Stimulated activated naive B cell treated with anti-CD40 and anti-IgM and Interleukin-4, amounts not matched to agents 10 μg/mL and 1 μg/mL and 100 μg/mL, for 72 hours (primary cell): ENCODE measurements at regions not wholly inside any gene's neighbourhood (a gene's known extent, or its start where the extent isn't known, plus 50 kb on each side); places are given as distances from the start of the nearest gene placed in this dataset.
"Not testable (repeated sequence)": the region's sequence is repeated elsewhere in the genome, so short reads cannot be mapped to it uniquely, and the experiment has no call there.

Experiments used
- ATAC-seq, 2 donors: fragments of 150-1000 bp; cut with Tn5 transposase; replicated peaks; 2 replicates each; pipeline ENCODE4 v1.10.0; 2021; ENCODE audit warnings: moderate library complexity in 1 of 2
- DNase-seq: peaks from one replicate; pipeline ENCODE4 v3.0.0; 2021
- H3K27ac Mint-ChIP-seq: one replicate; pipeline ENCODE4 v1.8.0; 2022; ENCODE audit warnings: mild to moderate bottlenecking, mixed read lengths
- H3K27me3 Mint-ChIP-seq, 2 donors: one replicate each; pipeline ENCODE4 v1.8.0; 2022; ENCODE audit warnings: mixed read lengths in 2 of 2
- H3K36me3 Mint-ChIP-seq, 2 donors: one replicate each; pipeline ENCODE4 v1.8.0; 2022; ENCODE audit warnings: mixed read lengths in 2 of 2, mild to moderate bottlenecking in 1 of 2
- H3K4me1 Mint-ChIP-seq, 2 donors: one replicate each; pipeline ENCODE4 v1.8.0; 2022; ENCODE audit warnings: mixed read lengths in 2 of 2, mild to moderate bottlenecking in 1 of 2
- H3K4me3 Mint-ChIP-seq, 2 donors: one replicate each; pipeline ENCODE4 v1.8.0; 2022; ENCODE audit warnings: mild to moderate bottlenecking in 2 of 2, mixed read lengths in 2 of 2, moderate library complexity in 1 of 2
- H3K9me3 Mint-ChIP-seq, 2 donors: one replicate each; pipeline ENCODE4 v1.8.0; 2022; ENCODE audit warnings: mixed read lengths in 2 of 2, mild to moderate bottlenecking in 1 of 2

DNA sequence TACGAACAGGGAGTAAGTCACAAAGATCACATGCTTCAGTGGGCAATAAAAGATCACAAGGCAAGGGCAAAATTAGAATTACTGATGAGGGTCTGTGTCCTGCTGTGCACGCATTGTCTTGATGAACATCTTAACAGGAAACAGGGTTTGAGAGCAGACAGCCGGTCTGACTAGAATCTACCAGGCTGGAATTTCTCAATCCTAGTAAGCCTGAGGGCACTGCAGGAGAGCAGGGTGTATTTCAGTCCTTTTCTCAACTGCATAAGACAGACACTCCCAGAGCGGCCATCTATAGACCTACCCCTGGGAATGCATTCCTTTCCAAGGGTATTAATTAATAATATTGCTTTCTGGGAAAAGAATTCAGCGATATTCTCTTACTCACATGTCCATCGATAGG lies 800.0 kb downstream of the AACS start:
- H3K27me3 Mint-ChIP-seq, H3K4me1 Mint-ChIP-seq, ATAC-seq, H3K4me3 Mint-ChIP-seq, DNase-seq, H3K27ac Mint-ChIP-seq, H3K36me3 Mint-ChIP-seq: not testable (repeated sequence)
- H3K9me3 Mint-ChIP-seq, result peaks cover 9 to 10% of the 10 kb centered on the region in 2 donors

DNA sequence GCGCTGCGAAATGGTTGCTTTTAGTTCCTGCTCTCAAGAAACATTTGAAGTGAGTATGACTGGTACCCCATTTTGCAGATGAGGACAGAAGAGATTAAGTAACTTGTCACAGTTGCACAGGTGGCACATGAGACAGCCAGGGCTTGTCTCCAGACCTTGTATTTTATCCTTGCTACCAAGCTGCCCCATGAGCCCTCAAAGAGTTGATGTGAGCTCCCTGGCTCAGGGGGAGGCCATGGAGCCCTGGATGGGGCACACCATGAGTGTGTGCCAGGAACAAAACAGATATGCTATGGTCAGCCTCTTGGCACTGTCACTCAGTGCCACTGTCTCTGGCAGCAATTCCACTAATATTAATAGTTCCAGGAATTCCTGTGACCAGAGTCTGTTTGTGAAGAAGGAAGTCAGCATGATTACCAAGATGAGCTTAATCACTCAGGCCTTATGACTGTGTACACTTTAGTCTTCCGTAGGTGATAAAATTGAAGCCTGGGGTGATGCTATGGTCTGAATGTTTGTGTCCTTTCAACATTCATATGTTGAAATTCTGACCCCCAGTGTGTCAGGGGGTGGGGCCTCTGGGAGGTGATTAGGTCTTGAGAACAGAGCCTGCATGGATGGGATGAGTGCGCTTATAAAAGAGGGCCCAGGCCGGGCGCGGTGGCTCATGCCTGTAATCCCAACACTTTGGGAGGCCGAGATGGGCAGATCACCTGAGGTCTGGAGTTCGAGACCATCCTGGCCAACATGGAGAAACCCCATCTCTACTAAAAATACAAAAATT lies 806.8 kb downstream of the AACS start:
- no peak overlapping the region for H3K27ac Mint-ChIP-seq
- ATAC-seq, result no peak
- H3K27me3 Mint-ChIP-seq, result no peaks in the 10 kb centered on the region
- peaks cover 0 to 8% of the 10 kb centered on the region in 2 donors for H3K9me3 Mint-ChIP-seq
- H3K4me3 Mint-ChIP-seq, result no peak overlapping the region
- H3K36me3 Mint-ChIP-seq, result no peaks in the 10 kb centered on the region
- DNase-seq, result no peak
- no peaks in the 10 kb centered on the region for H3K4me1 Mint-ChIP-seq

DNA sequence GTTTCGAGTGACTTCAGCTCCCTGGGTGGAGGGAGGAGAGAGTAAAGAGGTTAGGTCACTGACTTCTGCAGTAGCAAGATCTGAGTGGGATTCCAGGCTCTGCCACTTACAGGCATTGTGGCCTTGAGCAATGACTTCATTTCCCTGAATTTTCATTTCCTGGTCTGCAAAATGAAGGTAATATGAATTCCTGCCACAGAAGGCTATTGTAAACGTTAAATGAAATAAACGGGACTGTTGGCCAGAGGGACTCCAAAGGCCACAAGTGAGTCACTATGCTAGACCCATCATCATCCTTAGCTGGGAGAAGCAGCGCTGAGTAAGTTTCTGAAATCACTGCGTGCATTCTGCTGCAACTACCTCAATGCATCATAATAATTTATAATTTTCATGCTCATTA lies 807.8 kb downstream of the AACS start:
- no peak overlapping the region for H3K27ac Mint-ChIP-seq
- no peak for ATAC-seq
- peaks cover 0 to 5% of the 10 kb centered on the region in 2 donors for H3K9me3 Mint-ChIP-seq
- no peaks in the 10 kb centered on the region for H3K4me1 Mint-ChIP-seq
- no peak overlapping the region for H3K4me3 Mint-ChIP-seq
- H3K36me3 Mint-ChIP-seq, result no peaks in the 10 kb centered on the region
- no peaks in the 10 kb centered on the region for H3K27me3 Mint-ChIP-seq
- no peak for DNase-seq

DNA sequence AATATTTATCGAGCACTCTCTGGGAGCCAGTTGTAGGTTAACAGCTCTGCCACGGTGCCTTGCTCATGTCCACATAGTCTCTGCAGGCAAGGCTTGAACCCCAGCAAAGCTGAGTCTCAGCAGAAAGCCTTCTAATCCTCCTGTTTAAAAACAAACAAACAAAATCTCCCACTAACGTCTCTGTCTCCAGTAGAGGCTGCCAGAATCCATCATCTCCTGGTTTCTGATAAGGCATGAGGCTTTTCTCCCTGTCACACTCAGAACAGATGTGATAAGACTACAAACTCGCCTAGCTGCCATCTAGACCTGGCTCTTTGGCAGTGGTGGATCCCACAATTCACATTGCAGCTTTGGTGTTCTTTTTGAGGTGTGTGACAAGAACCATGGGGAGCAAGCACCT lies 813.2 kb downstream of the AACS start:
- Mint-ChIP-seq H3K9me3 (peaks cover 0 to 2% of the 10 kb centered on the region in 2 donors), H3K4me1 (no peaks in the 10 kb centered on the region), H3K4me3 (no peak overlapping the region), H3K36me3 (no peaks in the 10 kb centered on the region), H3K27ac (no peak overlapping the region), H3K27me3 (no peaks in the 10 kb centered on the region)
- DNase-seq (no peak), ATAC-seq (no peak)

DNA sequence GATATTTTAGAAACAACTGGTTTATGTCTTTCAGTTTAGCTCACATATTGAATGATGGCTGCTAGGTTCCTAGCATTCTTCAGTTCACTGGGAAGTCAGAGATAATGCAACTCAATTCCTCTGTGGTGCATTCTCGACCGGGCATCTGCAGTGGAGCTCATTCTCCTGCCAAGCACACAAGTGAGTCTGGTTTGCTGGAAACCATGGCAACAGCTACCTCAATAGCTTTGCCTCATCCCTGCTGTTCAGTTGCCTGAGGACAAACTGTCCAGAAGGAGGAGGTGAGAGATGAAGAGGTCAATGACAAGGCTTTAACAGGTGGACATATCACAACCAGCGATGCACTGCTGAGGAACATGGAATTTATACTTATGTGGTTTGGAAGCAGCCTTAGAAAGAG lies 816.9 kb downstream of the AACS start:
- Mint-ChIP-seq H3K36me3 (no peaks in the 10 kb centered on the region), H3K4me3 (no peak overlapping the region), H3K27ac (no peak overlapping the region), H3K9me3 (peaks cover 5 to 9% of the 10 kb centered on the region in 2 donors), H3K27me3 (no peaks in the 10 kb centered on the region), H3K4me1 (no peaks in the 10 kb centered on the region)
- DNase-seq (no peak), ATAC-seq (no peak)

DNA sequence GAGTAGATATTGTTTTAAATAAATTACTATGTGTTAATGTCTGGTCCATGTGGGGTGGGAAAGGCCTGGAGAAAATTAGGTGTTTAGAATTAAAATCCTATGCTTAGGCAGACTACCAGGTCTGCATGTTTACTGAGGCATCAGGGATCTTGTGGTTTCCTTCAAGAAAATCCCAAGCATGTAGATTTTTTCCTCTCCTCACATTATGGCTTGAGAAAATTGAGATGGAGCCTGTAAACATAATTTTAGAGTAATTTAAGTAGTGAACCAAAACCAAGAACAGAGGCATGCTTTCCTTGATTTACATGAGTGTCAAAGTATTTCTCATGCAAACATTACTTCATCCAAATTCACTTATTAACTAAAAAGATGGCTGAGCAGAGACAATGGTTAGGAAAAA lies 823.7 kb downstream of the AACS start:
- H3K27me3 Mint-ChIP-seq, result peaks cover 0 to 5% of the 10 kb centered on the region in 2 donors
- no peak for ATAC-seq
- no peaks in the 10 kb centered on the region for H3K36me3 Mint-ChIP-seq
- H3K27ac Mint-ChIP-seq, result no peak overlapping the region
- H3K4me1 Mint-ChIP-seq, result no peaks in the 10 kb centered on the region
- H3K9me3 Mint-ChIP-seq, result peaks cover 7 to 12% of the 10 kb centered on the region in 2 donors
- H3K4me3 Mint-ChIP-seq, result no peak overlapping the region
- no peak for DNase-seq

DNA sequence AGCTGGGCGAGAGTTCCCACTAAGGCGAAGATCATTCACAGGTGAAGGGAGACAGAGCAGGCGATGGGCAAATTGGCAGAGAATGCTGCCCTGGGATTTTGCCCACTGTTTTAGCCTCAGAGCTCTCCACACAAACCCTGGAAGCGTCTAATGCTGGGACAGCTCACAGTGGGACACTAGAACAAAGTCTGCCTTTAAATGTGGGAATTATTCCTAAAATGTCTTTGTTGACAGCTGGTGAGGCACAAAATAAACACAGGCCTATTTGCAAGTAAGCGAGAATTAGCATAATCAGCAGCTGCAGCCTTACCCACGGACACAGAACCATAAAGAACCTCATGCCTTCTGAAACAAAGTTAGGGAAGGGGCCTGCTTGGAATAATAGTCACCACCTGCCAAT lies 824.5 kb downstream of the AACS start:
- no peak for ATAC-seq
- Mint-ChIP-seq H3K9me3 (peaks cover 4 to 7% of the 10 kb centered on the region in 2 donors), H3K27ac (no peak overlapping the region), H3K27me3 (peaks cover 0 to 5% of the 10 kb centered on the region in 2 donors), H3K4me3 (no peak overlapping the region), H3K4me1 (no peaks in the 10 kb centered on the region), H3K36me3 (no peaks in the 10 kb centered on the region)
- no peak for DNase-seq

DNA sequence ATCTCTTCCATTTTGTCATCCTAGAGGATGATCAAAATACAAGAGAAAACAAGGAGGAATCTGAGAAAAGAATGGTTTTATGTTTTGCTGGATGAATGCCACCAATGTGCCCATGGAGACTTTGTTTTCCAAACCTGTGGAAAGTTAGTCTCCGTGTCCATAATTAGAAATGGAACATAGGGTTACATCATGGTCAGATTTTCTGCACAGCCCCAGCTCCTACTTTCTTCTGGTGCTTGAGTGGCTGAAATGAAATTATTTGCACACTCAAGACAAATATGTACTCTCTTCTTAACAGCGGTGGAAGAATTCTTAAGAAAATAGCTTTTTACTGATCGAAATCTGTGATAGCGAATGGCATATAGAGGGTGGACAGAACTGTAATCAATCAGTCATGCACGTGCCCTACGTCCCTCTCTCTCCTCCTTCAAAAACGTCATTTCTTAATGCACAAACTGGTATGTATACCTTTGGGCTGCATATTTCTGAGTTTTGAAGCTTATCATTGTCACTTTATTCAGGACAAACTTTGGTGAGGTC lies 825.2 kb downstream of the AACS start:
- ATAC-seq (no peak), DNase-seq (no peak)
- Mint-ChIP-seq H3K4me3 (no peak overlapping the region), H3K4me1 (no peaks in the 10 kb centered on the region), H3K36me3 (no peaks in the 10 kb centered on the region), H3K27ac (no peak overlapping the region), H3K27me3 (peaks cover 0 to 5% of the 10 kb centered on the region in 2 donors), H3K9me3 (peaks cover 2 to 3% of the 10 kb centered on the region in 2 donors)

DNA sequence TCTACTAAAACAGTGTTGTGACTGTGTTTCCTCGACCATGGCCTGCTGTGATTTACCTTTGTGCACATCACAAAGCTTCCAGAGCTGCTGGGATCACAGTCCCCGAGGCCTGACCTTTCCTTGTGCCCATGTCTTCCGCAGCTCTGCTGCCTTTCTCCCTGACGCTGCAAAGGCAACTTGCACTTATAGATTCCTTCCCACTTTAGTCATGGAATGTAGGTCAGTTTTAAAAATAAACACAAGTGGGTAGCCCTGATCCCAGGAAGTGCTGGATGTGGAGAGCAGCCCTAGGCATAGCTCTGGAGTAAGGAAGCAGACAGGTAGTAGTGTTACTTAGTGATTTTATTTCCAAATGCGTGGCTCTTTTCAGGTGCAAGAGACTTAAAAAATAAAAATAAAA lies 825.7 kb downstream of the AACS start:
- H3K36me3 Mint-ChIP-seq, result no peaks in the 10 kb centered on the region
- H3K27me3 Mint-ChIP-seq, result peaks cover 0 to 5% of the 10 kb centered on the region in 2 donors
- ATAC-seq (no peak), DNase-seq (no peak)
- no peaks in the 10 kb centered on the region for H3K4me1 Mint-ChIP-seq
- no peak overlapping the region for H3K27ac Mint-ChIP-seq
- H3K4me3 Mint-ChIP-seq, result no peak overlapping the region
- peaks cover 2 to 3% of the 10 kb centered on the region in 2 donors for H3K9me3 Mint-ChIP-seq

DNA sequence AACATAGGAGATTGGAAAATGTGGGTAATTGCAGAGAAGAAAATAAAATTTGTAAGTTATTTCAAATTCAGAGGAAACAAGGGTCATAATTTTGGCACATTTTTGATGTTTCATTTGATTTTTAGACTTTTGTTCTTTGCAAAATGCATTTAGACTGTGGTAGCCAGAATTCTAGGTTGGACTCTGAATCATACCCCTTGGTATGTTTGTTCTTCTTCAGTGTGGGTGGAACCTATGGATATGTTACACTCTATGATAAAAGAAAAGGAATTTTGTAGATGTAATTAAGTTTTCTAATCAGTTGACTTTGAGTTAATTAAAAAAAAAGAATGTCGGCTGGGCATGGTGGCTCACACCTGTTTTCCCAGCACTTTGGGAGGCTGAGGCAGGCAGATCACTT lies 827.0 kb downstream of the AACS start:
- Mint-ChIP-seq H3K4me3 (no peak overlapping the region), H3K4me1 (no peaks in the 10 kb centered on the region), H3K27ac (no peak overlapping the region), H3K36me3 (no peaks in the 10 kb centered on the region), H3K27me3 (peaks cover 0 to 5% of the 10 kb centered on the region in 2 donors), H3K9me3 (peaks cover 3% of the 10 kb centered on the region in 2 donors)
- ATAC-seq (no peak), DNase-seq (no peak)

DNA sequence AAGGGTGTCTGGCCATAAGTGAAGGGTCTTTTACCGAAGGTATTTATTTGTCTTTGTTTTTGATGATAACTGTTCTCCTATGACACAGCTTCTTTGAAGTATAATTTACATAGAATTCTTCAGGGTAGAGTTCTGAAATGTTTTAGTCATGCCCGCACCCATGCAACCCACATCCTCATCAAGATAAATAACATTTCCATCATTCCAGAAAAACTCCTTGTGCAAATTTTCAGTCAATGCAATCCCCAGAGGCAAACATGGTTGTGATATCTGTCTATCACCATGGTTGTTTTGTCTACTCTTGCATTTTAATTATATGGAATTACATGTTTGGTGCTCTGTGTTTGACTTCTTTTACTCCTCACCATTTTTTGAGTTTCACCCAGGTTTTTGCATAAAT lies 837.8 kb downstream of the AACS start:
- Mint-ChIP-seq H3K4me1 (no peaks in the 10 kb centered on the region), H3K9me3 (peaks cover 2 to 6% of the 10 kb centered on the region in 2 donors), H3K27me3 (no peaks in the 10 kb centered on the region), H3K4me3 (no peak overlapping the region), H3K36me3 (no peaks in the 10 kb centered on the region), H3K27ac (no peak overlapping the region)
- DNase-seq (no peak), ATAC-seq (no peak)

DNA sequence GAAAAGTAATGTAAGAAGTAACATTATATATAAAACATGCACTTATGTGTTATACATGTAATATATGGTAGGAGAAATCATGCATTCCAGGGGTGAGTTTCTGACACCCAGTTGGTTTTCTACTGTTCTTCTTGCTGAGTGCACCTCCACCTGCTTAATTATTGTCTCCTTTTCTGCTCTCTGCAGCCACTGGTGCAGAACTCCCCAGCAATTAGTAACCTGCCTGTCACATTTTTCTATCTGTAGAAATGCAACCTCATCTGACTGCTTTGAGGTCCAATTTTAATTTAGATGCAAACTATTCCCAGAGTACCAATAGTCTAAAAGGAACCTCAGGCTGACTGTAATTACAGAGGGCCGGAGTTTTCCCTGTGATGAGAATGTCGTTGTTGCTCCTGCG lies 842.1 kb downstream of the AACS start:
- Mint-ChIP-seq H3K36me3 (no peaks in the 10 kb centered on the region), H3K27ac (no peak overlapping the region), H3K4me3 (no peak overlapping the region), H3K9me3 (peaks cover 4% of the 10 kb centered on the region in 2 donors), H3K27me3 (no peaks in the 10 kb centered on the region), H3K4me1 (no peaks in the 10 kb centered on the region)
- no peak for ATAC-seq
- no peak for DNase-seq

DNA sequence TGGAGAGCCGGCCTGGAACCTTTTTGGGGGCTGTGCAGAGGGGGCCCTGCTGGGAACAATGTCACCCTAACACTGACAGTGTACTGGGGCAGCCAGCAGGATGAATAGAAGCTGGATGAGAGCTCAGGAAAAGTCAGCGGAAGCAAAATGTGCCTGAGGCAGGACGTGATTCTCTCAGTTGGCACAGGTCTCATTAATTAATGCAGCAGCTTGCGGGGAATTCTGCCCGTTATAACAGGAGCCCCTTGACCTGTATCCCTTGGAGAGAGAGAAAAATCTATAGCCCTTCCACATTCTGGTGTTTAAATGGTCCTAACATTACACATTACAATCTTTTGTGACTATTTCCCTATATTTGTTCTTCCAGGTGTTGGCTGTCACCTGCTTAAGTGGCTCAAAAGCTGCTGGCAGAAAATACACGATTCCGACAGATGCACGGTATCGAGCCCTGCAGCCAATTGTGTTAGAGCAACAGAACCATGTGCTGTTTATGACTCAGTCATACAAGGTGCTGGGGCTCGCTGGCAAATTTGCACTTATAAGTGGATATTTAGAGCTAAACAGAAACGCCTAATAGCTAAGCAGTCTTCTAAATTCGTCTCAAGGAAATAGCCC lies 854.7 kb downstream of the AACS start:
- H3K27ac Mint-ChIP-seq, result no peak overlapping the region

DNA sequence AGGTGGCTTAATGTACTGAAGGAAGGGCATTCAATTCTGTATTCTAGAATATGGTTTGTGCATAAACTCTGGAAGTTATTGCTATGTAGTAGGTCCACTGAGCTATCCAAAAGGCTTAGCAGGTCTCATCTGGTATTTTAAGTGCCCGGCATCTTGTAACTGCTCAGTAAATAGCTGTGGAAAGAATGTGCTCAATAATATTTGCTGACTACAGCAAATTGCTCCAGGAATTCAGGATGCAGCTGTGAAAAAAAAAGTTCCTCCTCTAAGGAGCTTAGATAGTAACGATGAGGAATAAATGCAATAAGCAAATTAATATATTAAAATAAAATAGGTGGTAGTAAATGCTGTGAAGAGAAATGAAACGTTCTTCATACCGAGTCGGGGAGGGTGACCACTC lies 857.1 kb downstream of the AACS start:
- H3K9me3 Mint-ChIP-seq, result peaks cover 3 to 8% of the 10 kb centered on the region in 2 donors
- peaks cover 0 to 3% of the 10 kb centered on the region in 2 donors for H3K36me3 Mint-ChIP-seq
- no peaks in the 10 kb centered on the region for H3K27me3 Mint-ChIP-seq
- no peak for DNase-seq
- no peaks in the 10 kb centered on the region for H3K4me1 Mint-ChIP-seq
- no peak overlapping the region for H3K27ac Mint-ChIP-seq
- ATAC-seq, result no peak
- no peak overlapping the region for H3K4me3 Mint-ChIP-seq

More for the DNA sequence above, 854.7 kb downstream of the AACS start:
- H3K36me3 Mint-ChIP-seq, result peaks cover 0 to 2% of the 10 kb centered on the region in 2 donors
- peaks cover 3 to 6% of the 10 kb centered on the region in 2 donors for H3K9me3 Mint-ChIP-seq
- H3K4me3 Mint-ChIP-seq, result no peak overlapping the region
- DNase-seq (no peak), ATAC-seq (no peak)
- no peaks in the 10 kb centered on the region for H3K4me1 Mint-ChIP-seq
- H3K27me3 Mint-ChIP-seq, result no peaks in the 10 kb centered on the region

DNA sequence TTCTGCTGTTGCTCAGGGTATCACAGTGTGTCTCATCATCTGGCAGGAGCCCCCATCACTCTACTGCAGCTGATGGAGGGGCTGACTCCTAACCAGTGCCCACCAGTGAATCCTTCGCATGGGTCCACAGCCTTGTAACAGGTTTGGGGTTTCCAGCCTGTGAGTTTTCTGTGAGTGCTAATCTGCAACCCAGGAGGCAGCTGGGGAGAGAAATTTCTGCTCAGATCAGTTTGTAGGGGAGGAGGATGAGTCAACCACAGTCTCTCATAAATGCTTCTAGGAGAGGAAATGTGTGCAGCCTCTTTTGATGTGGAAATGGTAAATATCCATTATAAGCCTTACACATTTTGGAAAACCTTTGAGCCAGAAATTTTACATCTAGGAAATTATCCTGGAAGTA lies 871.3 kb downstream of the AACS start:
- Mint-ChIP-seq H3K9me3 (peaks cover 3% of the 10 kb centered on the region in 2 donors), H3K27me3 (no peaks in the 10 kb centered on the region)

More for the DNA sequence above, 871.3 kb downstream of the AACS start:
- no peak overlapping the region for H3K27ac Mint-ChIP-seq
- DNase-seq (no peak), ATAC-seq (no peak)
- no peaks in the 10 kb centered on the region for H3K4me1 Mint-ChIP-seq
- no peaks in the 10 kb centered on the region for H3K36me3 Mint-ChIP-seq
- H3K4me3 Mint-ChIP-seq, result no peak overlapping the region
